IPS-18a (cell line): ENCODE measurements at regions not wholly inside any gene's neighbourhood (a gene's known extent, or its start where the extent isn't known, plus 50 kb on each side); places are given as distances from the start of the nearest gene placed in this dataset.

Source experiments
- H3K27ac ChIP-seq: one replicate; pipeline ENCODE4 v1.5.1; 2013; ENCODE audit warnings: low read length
- H3K27me3 ChIP-seq: one replicate; pipeline ENCODE4 v1.6.1; 2013; ENCODE audit warnings: mild to moderate bottlenecking, low read length; ENCODE audit not compliant: control insufficient read depth, insufficient read depth
- H3K36me3 ChIP-seq: one replicate; pipeline ENCODE4 v1.6.1; 2013; ENCODE audit warnings: low read depth, low read length; ENCODE audit not compliant: control insufficient read depth
- H3K4me1 ChIP-seq: one replicate; pipeline ENCODE4 v1.6.1; 2013; ENCODE audit warnings: low read depth, low read length; ENCODE audit not compliant: control insufficient read depth
- H3K4me3 ChIP-seq: one replicate; pipeline ENCODE4 v1.5.1; 2013; ENCODE audit warnings: low read length
- H3K9ac ChIP-seq: one replicate; pipeline ENCODE4 v1.6.1; 2013; ENCODE audit warnings: mild to moderate bottlenecking, low read length, moderate library complexity
- H3K9me3 ChIP-seq: one replicate; pipeline ENCODE4 v1.6.1; 2013; ENCODE audit warnings: low read depth, low read length; ENCODE audit not compliant: control insufficient read depth

- Histone ChIP-seq H3K4me1 (peaks cover 3% of the 10 kb centered on the region), H3K9me3 (no peaks in the 10 kb centered on the region), H3K36me3 (no peaks in the 10 kb centered on the region), H3K27me3 (no peaks in the 10 kb centered on the region), H3K9ac (no peak overlapping the region), H3K4me3 (no peak overlapping the region), H3K27ac (no peak overlapping the region)
These were observed 186.5 kb upstream of the HDAC4 start for GRCh38 chr2:239587311-239587731.

- no peaks in the 10 kb centered on the region for H3K36me3 ChIP-seq
- H3K4me1 ChIP-seq = peaks cover 7% of the 10 kb centered on the region
- H3K27ac ChIP-seq = no peak overlapping the region
- H3K27me3 ChIP-seq = no peaks in the 10 kb centered on the region
- H3K9me3 ChIP-seq = no peaks in the 10 kb centered on the region
- no peak overlapping the region for H3K9ac ChIP-seq
- no peak overlapping the region for H3K4me3 ChIP-seq
These were observed 186.0 kb upstream of the HDAC4 start for GRCh38 chr2:239586651-239587310.

- Histone ChIP-seq H3K9ac (no peak overlapping the region), H3K27me3 (no peaks in the 10 kb centered on the region)
These were observed 184.6 kb upstream of the HDAC4 start for GRCh38 chr2:239585422-239585821.

GRCh38 chr2:239584986-239585385 lies 184.2 kb upstream of the HDAC4 start:
- Histone ChIP-seq H3K4me3 (no peak overlapping the region), H3K27ac (no peak overlapping the region), H3K27me3 (no peaks in the 10 kb centered on the region), H3K9ac (no peak overlapping the region), H3K9me3 (no peaks in the 10 kb centered on the region), H3K36me3 (no peaks in the 10 kb centered on the region), H3K4me1 (peaks cover 7% of the 10 kb centered on the region)

More at GRCh38 chr2:239585422-239585821, 184.6 kb upstream of the HDAC4 start:
- Histone ChIP-seq H3K27ac (no peak overlapping the region), H3K4me1 (peaks cover 7% of the 10 kb centered on the region), H3K36me3 (no peaks in the 10 kb centered on the region), H3K4me3 (no peak overlapping the region), H3K9me3 (no peaks in the 10 kb centered on the region)

GRCh38 chr2:239583879-239584859 lies 183.3 kb upstream of the HDAC4 start:
- H3K27me3 ChIP-seq = no peaks in the 10 kb centered on the region
- H3K9me3 ChIP-seq = no peaks in the 10 kb centered on the region
- H3K9ac ChIP-seq = no peak overlapping the region
- H3K4me1 ChIP-seq = peaks cover 7% of the 10 kb centered on the region
- no peaks in the 10 kb centered on the region for H3K36me3 ChIP-seq
- no peak overlapping the region for H3K4me3 ChIP-seq
- H3K27ac ChIP-seq = no peak overlapping the region

GRCh38 chr2:239583171-239583878 lies 182.5 kb upstream of the HDAC4 start:
- Histone ChIP-seq H3K4me1 (peaks cover 7% of the 10 kb centered on the region), H3K27ac (no peak overlapping the region), H3K36me3 (no peaks in the 10 kb centered on the region), H3K4me3 (no peak overlapping the region), H3K27me3 (no peaks in the 10 kb centered on the region), H3K9me3 (no peaks in the 10 kb centered on the region), H3K9ac (no peak overlapping the region)

GRCh38 chr2:239582476-239582875 lies 181.7 kb upstream of the HDAC4 start:
- no peak overlapping the region for H3K9ac ChIP-seq
- H3K4me1 ChIP-seq = peaks cover 7% of the 10 kb centered on the region
- H3K9me3 ChIP-seq = no peaks in the 10 kb centered on the region
- H3K27ac ChIP-seq = no peak overlapping the region
- H3K4me3 ChIP-seq = no peak overlapping the region
- H3K36me3 ChIP-seq = no peaks in the 10 kb centered on the region
- no peaks in the 10 kb centered on the region for H3K27me3 ChIP-seq

GRCh38 chr2:239581352-239581901 lies 180.6 kb upstream of the HDAC4 start:
- peaks cover 7% of the 10 kb centered on the region for H3K4me1 ChIP-seq
- no peak overlapping the region for H3K4me3 ChIP-seq
- no peaks in the 10 kb centered on the region for H3K27me3 ChIP-seq
- H3K9me3 ChIP-seq = no peaks in the 10 kb centered on the region
- no peak overlapping the region for H3K27ac ChIP-seq
- no peaks in the 10 kb centered on the region for H3K36me3 ChIP-seq
- no peak overlapping the region for H3K9ac ChIP-seq

- peaks cover 7% of the 10 kb centered on the region for H3K4me1 ChIP-seq
- H3K9ac ChIP-seq = no peak overlapping the region
- H3K27ac ChIP-seq = no peak overlapping the region
- no peak overlapping the region for H3K4me3 ChIP-seq
- H3K9me3 ChIP-seq = no peaks in the 10 kb centered on the region
- no peaks in the 10 kb centered on the region for H3K36me3 ChIP-seq
- H3K27me3 ChIP-seq = no peaks in the 10 kb centered on the region
These were observed 179.3 kb upstream of the HDAC4 start for GRCh38 chr2:239580199-239580527.

- Histone ChIP-seq H3K27me3 (no peaks in the 10 kb centered on the region), H3K36me3 (no peaks in the 10 kb centered on the region), H3K4me1 (peaks cover 7% of the 10 kb centered on the region), H3K27ac (no peak overlapping the region), H3K9me3 (no peaks in the 10 kb centered on the region), H3K9ac (no peak overlapping the region), H3K4me3 (no peak overlapping the region)
These were observed 178.8 kb upstream of the HDAC4 start for GRCh38 chr2:239579524-239580198.

GRCh38 chr2:239579081-239579480 lies 178.3 kb upstream of the HDAC4 start:
- Histone ChIP-seq H3K36me3 (no peaks in the 10 kb centered on the region), H3K9ac (no peak overlapping the region), H3K27me3 (no peaks in the 10 kb centered on the region), H3K4me1 (peaks cover 7% of the 10 kb centered on the region), H3K9me3 (no peaks in the 10 kb centered on the region), H3K4me3 (no peak overlapping the region), H3K27ac (no peak overlapping the region)
